ENCODE measurements at regions not wholly inside any gene's neighbourhood (a gene's known extent, or its start where the extent isn't known, plus 50 kb on each side); places are given as distances from the start of the nearest gene placed in this dataset.
"Not testable (repeated sequence)": the region's sequence is repeated elsewhere in the genome, so short reads cannot be mapped to it uniquely, and the experiment has no call there.

DNA sequence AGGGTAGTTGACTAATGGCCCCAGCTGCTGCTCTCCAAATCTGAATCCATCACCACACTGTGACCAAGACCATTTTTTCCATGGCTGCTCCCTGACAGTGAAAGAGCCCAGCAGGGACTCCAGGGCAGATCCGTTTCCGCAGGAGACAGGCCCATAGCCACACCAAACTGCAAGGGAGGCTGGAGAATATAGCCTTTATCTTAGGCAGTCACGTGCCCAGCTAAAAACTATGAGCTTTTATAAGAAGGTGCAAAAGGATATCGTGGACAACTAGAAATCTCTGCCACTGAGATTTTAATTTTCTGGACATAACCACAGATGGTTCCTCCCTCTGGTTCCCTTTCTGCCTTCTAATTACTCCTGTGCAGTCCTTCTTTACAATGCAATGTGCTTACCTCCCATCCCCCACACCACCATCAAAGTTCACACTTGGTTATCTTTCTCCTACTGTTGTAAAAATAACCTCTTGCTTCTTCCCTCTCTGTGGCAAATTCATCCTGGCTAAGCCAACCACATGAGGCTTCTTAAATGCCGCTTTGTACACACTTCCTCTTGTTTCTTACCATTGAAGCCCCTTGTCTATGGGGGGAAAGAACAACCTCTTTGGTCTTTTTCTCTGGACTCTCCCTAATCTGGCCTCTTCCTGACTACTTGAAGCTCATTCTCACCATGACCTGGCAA lies 233.7 kb downstream of the SHQ1 start:
- H3K4me1 ChIP-seq: no peaks in the 10 kb centered on the region
- no peak for DNase-seq
- WGBS, 2 donors (ENCODE audit: low coverage in 1 of 2): 75 to 85% methylated on average over 2 to 5 of the region's 5 CpGs
- TF ChIP-seq EP300 (IDR thresholded peaks at IDR 0.05; ENCODE audit: low read depth) (no peak), POLR2A (IDR thresholded peaks at IDR 0.05) (no peak), POLR2AphosphoS5 (IDR thresholded peaks at IDR 0.05) (no peak)
- TF ChIP-seq, protein P1, sequence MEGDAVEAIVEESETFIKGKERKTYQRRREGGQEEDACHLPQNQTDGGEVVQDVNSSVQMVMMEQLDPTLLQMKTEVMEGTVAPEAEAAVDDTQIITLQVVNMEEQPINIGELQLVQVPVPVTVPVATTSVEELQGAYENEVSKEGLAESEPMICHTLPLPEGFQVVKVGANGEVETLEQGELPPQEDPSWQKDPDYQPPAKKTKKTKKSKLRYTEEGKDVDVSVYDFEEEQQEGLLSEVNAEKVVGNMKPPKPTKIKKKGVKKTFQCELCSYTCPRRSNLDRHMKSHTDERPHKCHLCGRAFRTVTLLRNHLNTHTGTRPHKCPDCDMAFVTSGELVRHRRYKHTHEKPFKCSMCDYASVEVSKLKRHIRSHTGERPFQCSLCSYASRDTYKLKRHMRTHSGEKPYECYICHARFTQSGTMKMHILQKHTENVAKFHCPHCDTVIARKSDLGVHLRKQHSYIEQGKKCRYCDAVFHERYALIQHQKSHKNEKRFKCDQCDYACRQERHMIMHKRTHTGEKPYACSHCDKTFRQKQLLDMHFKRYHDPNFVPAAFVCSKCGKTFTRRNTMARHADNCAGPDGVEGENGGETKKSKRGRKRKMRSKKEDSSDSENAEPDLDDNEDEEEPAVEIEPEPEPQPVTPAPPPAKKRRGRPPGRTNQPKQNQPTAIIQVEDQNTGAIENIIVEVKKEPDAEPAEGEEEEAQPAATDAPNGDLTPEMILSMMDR (IDR thresholded peaks at IDR 0.05): no peak
- no peaks in the 10 kb centered on the region for H3K27me3 ChIP-seq
- no peaks in the 10 kb centered on the region for H3K36me3 ChIP-seq
- intact Hi-C loops (cut with DNase I; ENCODE audit: low total_unique reads): no loop called here
- in situ Hi-C loops (cut with MboI; ENCODE audit: low pct_ligation_motif_present in 1 of 4, low pct_unique_long_range_greater_than_20kb in 1 of 4, low sequenced_read_pairs in 3 of 4): no loop called here
- no peaks in the 10 kb centered on the region for H3K9me3 ChIP-seq
- H3K27ac ChIP-seq: no peak overlapping the region
- no peak overlapping the region for H3K4me3 ChIP-seq

DNA sequence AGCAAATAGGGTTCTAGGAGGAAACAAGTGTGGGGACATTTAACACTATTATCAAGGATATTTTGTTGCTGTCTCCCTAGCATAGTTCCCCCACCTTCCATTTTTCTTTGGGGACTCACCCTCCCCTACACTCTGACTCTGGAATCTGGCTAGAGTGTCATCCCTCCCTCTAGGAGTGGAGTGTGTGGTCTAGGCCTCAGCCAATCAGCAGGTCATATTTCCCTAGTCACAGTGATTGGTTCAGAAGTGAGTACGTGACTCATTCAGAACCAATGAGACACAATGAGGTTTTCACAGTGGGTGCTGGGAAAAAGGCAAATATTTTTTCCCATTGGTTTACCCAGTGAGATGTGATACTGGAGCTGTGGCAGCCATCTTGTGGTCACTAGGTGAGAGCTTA lies 234.4 kb downstream of the SHQ1 start:
- Histone ChIP-seq H3K4me3 (no peak overlapping the region), H3K9me3 (no peaks in the 10 kb centered on the region), H3K36me3 (no peaks in the 10 kb centered on the region), H3K4me1 (no peaks in the 10 kb centered on the region), H3K27me3 (no peaks in the 10 kb centered on the region), H3K27ac (no peak overlapping the region)
- TF ChIP-seq POLR2AphosphoS5 (IDR thresholded peaks at IDR 0.05): no peak
- TF ChIP-seq, protein P1 (IDR thresholded peaks at IDR 0.05): no peak
- no peak for TF ChIP-seq EP300 (IDR thresholded peaks at IDR 0.05; ENCODE audit: low read depth)
- TF ChIP-seq POLR2A (IDR thresholded peaks at IDR 0.05): no peak
- in situ Hi-C loops (cut with MboI; ENCODE audit: low pct_ligation_motif_present in 1 of 4, low pct_unique_long_range_greater_than_20kb in 1 of 4, low sequenced_read_pairs in 3 of 4): no loop called here
- no peak for DNase-seq
- intact Hi-C loops (cut with DNase I; ENCODE audit: low total_unique reads): no loop called here
- WGBS, 2 donors (ENCODE audit: low coverage in 1 of 2): 100% methylated on average over 1 of the region's 1 CpG; no CpG with 5 or more reads in 1 of the 2 donors

DNA sequence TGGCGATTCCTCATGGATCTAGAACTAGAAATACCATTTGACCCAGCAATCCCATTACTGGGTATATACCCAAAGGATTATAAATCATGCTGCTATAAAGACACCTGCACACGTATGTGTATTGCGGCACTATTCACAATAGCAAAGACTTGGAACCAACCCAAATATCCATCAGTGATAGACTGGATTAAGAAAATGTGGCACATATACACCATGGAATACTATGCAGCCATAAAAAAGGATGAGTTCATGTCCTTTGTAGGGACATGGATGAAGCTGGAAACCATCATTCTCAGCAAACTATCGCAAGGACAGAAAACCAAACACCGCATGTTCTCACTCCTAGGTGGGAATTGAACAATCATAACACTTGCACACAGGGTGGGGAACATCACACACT lies 239.1 kb downstream of the SHQ1 start:
- H3K27me3 ChIP-seq; in situ Hi-C loops (cut with MboI; ENCODE audit: low pct_ligation_motif_present in 1 of 4, low pct_unique_long_range_greater_than_20kb in 1 of 4, low sequenced_read_pairs in 3 of 4); intact Hi-C loops (cut with DNase I; ENCODE audit: low total_unique reads); H3K4me1 ChIP-seq; DNase-seq; H3K4me3 ChIP-seq; H3K9me3 ChIP-seq; H3K36me3 ChIP-seq; H3K27ac ChIP-seq: not testable (repeated sequence)
- 98 to 100% methylated on average over 1 to 5 of the region's 5 CpGs for WGBS, 2 donors (ENCODE audit: low coverage in 1 of 2)

DNA sequence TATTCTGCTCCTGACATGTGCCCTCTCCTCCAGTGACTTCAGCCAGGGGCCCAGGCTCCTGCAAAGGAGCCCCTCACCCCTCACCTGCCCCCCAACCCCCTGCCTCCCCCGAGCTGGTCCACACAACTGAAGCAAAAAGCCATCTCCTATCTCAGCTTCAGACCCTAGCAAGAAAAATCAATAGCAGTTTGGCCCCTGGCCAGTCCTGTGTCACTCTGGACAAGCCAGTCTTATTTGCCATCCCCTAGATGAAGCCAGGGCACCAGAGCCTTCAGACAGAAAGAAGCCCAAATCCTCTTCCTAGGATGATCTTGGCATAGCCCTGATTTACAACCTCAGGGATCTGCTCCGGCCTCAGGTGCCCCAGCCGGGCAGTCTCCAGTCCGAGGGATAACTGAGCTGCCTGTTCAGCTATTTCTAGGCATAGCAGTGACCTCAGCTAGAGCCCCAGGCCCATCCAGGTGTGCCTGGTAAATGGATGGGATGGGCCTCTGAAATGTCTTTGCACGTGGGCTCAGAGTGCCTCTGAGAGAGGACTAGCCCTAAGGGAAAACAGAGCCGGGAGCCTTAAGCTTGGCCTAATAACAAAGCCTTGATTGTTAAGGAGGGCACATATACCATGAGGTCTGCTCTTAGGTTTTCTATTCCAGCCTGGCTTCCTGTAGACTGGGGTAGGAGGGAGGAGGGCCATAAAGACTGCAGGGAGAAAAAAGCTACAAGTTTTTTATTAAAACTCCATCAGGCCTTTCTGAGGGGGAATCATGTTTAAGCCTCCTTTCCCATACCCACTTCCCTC lies 242.0 kb downstream of the SHQ1 start:
- Histone ChIP-seq H3K27me3 (no peaks in the 10 kb centered on the region), H3K36me3 (no peaks in the 10 kb centered on the region), H3K4me3 (no peak overlapping the region), H3K9me3 (no peaks in the 10 kb centered on the region), H3K27ac (no peak overlapping the region), H3K4me1 (no peaks in the 10 kb centered on the region)
- in situ Hi-C loops (cut with MboI; ENCODE audit: low pct_ligation_motif_present in 1 of 4, low pct_unique_long_range_greater_than_20kb in 1 of 4, low sequenced_read_pairs in 3 of 4) (no loop called here), intact Hi-C loops (cut with DNase I; ENCODE audit: low total_unique reads) (no loop called here)
- TF ChIP-seq, protein P1 (IDR thresholded peaks at IDR 0.05): no peak
- TF ChIP-seq POLR2A (IDR thresholded peaks at IDR 0.05) (no peak), POLR2AphosphoS5 (IDR thresholded peaks at IDR 0.05) (no peak), EP300 (IDR thresholded peaks at IDR 0.05; ENCODE audit: low read depth) (no peak)
- DNase-seq: no peak
- 20 to 65% methylated on average over 1 to 6 of the region's 6 CpGs for WGBS, 2 donors (ENCODE audit: low coverage in 1 of 2)

Data from transverse colon (tissue), 4 donors.